Tongue (tissue), 1 donor: ENCODE measurements at regions not wholly inside any gene's neighbourhood (a gene's known extent, or its start where the extent isn't known, plus 50 kb on each side); places are given as distances from the start of the nearest gene placed in this dataset.
A peak's percentile ranks its signal among the peaks of the same experiment; 100 is the strongest.

Source experiments
- DNase-seq: peaks from one replicate; pipeline ENCODE4 v3.0.0-alpha.2; 2015

- no peak for DNase-seq
Observed at GRCh38 chr12:58367041-58367440, 425.7 kb downstream of the ATP23 start.

- no peak for DNase-seq
Observed at GRCh38 chr12:58368001-58368400, 426.6 kb downstream of the ATP23 start.

- DNase-seq: no peak
Observed at GRCh38 chr12:58369576-58369975, 428.2 kb downstream of the ATP23 start.

GRCh38 chr12:58372298-58372697, 430.9 kb downstream of the ATP23 start:
- no peak for DNase-seq

GRCh38 chr12:58378028-58378427, 436.7 kb downstream of the ATP23 start:
- DNase-seq: no peak

- no peak for DNase-seq
Observed at GRCh38 chr12:58381546-58381945, 440.2 kb downstream of the ATP23 start.

- no peak for DNase-seq
Observed at GRCh38 chr12:58384196-58384595, 442.8 kb downstream of the ATP23 start.

- no peak for DNase-seq
Observed at GRCh38 chr12:58386136-58386535, 444.8 kb downstream of the ATP23 start.

- DNase-seq: no peak
Observed at GRCh38 chr12:58387199-58387598, 445.8 kb downstream of the ATP23 start.

GRCh38 chr12:58388261-58388660, 446.9 kb downstream of the ATP23 start:
- DNase-seq: no peak

GRCh38 chr12:58393152-58393551, 451.8 kb downstream of the ATP23 start:
- no peak for DNase-seq

- no peak for DNase-seq
Observed at GRCh38 chr12:58395056-58395455, 453.7 kb downstream of the ATP23 start.

GRCh38 chr12:58395470-58395869, 454.1 kb downstream of the ATP23 start:
- DNase-seq: no peak

GRCh38 chr12:58396239-58396638, 454.9 kb downstream of the ATP23 start:
- DNase-seq: peak; percentile 23

- DNase-seq: no peak
Observed at GRCh38 chr12:58405363-58405762, 464.0 kb downstream of the ATP23 start.

GRCh38 chr12:58408516-58408915, 467.1 kb downstream of the ATP23 start:
- no peak for DNase-seq

- no peak for DNase-seq
Observed at GRCh38 chr12:58412461-58413060, 471.2 kb downstream of the ATP23 start.

GRCh38 chr12:58413794-58414193, 472.4 kb downstream of the ATP23 start:
- DNase-seq: no peak

- DNase-seq: no peak
Observed at GRCh38 chr12:58414398-58414871, 473.1 kb downstream of the ATP23 start.

- DNase-seq: no peak
Observed at GRCh38 chr12:58415716-58416115, 474.3 kb downstream of the ATP23 start.

GRCh38 chr12:58416236-58416635, 474.9 kb downstream of the ATP23 start:
- DNase-seq: peak; percentile 32

GRCh38 chr12:58419196-58419760, 477.9 kb downstream of the ATP23 start:
- no peak for DNase-seq

- DNase-seq: peak; percentile 39
Observed at GRCh38 chr12:58419905-58420304, 478.5 kb downstream of the ATP23 start.

- DNase-seq: peak; percentile 39
Observed at GRCh38 chr12:58420503-58420902, 479.1 kb downstream of the ATP23 start.
